GDM1 (cell line): ENCODE measurements at regions not wholly inside any gene's neighbourhood (a gene's known extent, or its start where the extent isn't known, plus 50 kb on each side); places are given as distances from the start of the nearest gene placed in this dataset.
"Not testable (repeated sequence)": the region's sequence is repeated elsewhere in the genome, so short reads cannot be mapped to it uniquely, and the experiment has no call there.

Experiments used
- DNase-seq: peaks from one replicate; lab custom pipeline; 2025; lab: John Stamatoyannopoulos, UW

DNA sequence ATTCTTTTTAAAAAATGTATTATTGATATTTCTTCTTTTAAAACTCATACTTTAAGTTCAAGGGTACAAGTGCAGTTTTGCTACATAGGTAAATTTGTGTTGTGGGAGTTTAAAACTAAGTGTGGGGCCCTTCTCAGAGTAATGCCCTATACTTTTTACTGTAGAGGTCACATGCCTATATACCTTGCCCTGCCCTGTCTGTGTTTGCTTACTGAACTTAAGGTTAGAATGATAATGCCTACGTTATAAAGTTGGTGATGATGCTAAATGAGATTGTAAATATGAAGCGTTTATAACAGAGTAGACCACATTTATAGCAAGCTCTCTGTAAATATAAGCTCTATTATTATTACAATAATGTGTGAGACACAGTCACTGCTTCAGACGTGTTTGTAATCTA, 261.9 kb downstream of the RASSF9 start:
- DNase-seq = no peak

GRCh38 chr12:85575120-85576096, 260.8 kb downstream of the RASSF9 start:
- peak; percentile 1 for DNase-seq

GRCh38 chr12:85580562-85581168, 255.5 kb downstream of the RASSF9 start:
- DNase-seq = no peak

DNA sequence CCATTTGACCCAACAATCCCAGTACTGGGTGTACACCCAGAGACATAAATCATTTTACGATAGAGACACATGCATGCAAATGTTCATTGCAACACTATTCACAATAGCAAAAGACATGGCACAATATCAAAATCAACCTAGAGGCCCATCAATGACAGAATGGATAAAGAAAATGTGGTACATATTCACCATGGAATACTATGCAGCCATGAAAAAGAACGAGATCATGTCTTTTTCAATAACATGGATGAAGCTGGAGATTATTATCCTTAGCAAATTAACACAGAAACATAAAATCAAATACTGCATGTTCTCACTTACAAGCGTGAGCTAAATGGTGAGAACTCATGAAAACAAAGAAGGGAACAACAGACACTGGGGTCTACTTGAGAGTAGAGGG, 249.1 kb downstream of the RASSF9 start:
- no peak for DNase-seq

DNA sequence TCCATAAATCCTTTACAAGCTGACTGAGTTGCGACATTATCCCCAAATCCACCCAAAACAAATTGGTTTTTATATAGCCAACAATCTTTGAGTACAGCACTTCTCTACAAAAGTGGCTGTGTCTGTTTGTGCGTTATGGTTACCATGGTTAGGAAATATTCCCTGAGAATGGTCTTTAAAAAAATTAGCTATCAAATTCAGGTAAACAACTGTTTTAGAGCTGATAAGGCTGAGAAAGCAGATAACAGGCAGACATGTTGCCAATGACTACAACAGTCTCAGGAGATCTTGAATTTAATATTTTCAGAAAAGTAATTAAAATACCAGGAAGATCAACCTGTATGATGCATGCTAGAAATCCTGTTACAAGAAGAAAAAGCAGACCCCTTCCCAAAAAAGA, 248.0 kb downstream of the RASSF9 start:
- no peak for DNase-seq

- no peak for DNase-seq
Measured at GRCh38 chr12:85600841-85601240, 235.4 kb downstream of the RASSF9 start.

- no peak for DNase-seq
Measured at GRCh38 chr12:85603556-85603955, 232.7 kb downstream of the RASSF9 start.

DNA sequence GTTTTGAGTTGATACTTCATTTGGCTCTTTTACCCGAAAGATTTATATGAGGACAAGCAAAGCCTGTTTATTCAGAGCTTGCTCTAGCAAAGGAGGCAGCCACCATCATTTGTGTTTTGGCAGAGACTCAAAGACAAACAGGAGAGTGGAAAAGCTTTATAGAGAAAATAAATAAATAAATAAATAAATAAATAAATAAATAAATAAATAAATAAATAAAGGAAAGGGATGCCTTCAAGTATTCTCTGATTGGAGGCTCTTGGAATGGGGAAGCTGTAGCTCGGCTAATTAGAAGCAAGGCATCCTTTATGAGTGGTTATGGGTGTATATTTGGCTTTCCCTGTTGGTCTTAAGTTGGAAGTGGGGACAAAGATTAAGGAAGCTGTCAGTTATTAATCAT, 229.8 kb downstream of the RASSF9 start:
- no peak for DNase-seq

DNA sequence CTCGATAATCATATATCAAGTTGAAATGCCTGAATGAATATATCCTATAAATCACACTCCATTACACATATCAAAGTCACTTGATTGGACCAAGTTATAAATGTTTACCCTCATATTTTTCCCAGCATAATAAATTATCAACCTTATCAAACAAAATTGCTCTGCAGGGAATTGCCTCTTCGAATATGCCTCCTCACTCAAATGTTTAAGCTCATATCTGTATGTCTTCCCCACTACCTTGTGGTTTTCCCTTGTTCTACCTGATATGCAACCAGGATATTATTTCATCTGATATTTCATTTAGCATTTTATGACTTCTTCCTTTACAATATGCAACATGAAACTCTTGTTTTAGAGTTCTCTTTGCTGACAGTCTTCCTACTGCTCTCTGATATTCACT, 226.4 kb downstream of the RASSF9 start:
- no peak for DNase-seq

- no peak for DNase-seq
Measured at GRCh38 chr12:85610194-85610593, 226.0 kb downstream of the RASSF9 start.

DNA sequence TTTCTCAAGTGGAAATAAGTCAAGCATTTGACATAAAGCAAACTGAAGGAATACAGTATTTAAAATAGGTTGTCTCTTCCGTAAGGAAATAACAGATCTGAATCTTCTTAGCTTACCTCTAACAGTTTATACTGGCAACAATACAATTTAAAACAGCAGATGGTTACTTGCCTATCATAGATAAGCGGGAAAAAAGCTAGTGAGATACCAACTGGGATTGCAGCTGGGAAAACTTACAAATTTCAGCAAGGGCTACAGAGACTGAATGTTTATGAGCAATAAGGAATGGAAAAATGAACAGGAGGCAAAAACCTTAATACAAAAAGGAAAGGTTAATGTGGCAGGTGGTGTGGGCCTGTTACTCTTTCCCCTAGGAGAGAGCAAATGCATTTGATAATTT, 220.0 kb downstream of the RASSF9 start:
- DNase-seq = no peak

- no peak for DNase-seq
Measured at GRCh38 chr12:85617307-85618091, 218.7 kb downstream of the RASSF9 start.

GRCh38 chr12:85621041-85621440, 215.2 kb downstream of the RASSF9 start:
- DNase-seq = no peak

DNA sequence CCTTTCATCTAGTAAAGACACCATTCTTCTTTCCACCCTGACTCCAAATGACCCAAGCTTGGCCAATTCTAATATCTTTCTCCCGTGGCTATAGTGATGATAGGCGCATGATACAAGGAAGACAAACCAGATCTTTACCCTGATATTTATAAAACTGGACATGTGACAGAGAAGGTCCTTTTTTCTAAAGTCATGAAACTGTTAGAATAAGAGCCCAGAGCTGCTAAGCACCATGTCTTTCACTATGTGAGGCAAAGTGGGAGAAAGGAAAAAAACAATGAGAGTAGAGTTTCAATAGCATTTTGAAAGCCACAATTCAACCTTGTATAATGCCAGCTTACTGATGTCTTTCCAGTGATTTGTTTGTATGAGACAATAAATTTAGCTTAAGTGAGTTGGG, 212.4 kb downstream of the RASSF9 start:
- no peak for DNase-seq

DNA sequence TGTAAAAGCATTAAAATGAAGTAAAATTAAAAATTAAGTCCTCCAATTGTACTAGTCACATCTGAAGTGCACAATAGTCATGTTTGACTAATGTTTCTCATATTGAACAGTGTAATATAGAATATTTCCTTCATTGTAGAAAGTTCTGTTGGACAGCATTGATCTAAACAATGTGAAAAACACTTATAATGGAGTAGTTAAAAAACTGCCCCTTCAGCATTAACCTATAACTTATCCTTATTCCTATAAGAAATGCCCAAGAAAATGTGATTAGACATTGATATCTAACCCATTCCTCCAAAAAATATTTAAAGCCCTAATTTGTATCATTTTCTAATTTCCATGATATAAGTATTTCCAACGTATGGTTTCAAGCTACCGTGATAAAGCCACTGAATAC, 210.7 kb downstream of the RASSF9 start:
- DNase-seq = no peak

GRCh38 chr12:85626001-85626783, 210.0 kb downstream of the RASSF9 start:
- no peak for DNase-seq

GRCh38 chr12:85626784-85627171, 209.4 kb downstream of the RASSF9 start:
- DNase-seq = no peak

DNA sequence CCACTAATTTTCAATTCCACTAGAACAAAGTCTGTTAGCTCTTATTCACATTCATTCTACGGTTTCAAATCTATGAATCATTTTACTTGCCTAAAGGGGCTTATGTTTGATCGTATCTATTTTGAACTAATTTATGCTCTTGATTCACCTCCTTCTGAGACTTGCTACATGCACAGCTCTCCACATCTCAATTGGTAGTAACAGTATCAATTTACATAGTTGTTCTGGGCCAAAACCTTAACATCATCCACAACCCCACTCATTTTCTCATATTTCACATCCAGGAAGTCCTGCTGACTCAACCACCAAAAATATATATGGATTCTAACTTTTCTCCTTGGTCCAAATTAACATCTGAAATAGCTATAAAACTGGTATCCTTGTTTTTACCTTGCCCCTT, 208.6 kb downstream of the RASSF9 start:
- no peak for DNase-seq

GRCh38 chr12:85628562-85628961, 207.6 kb downstream of the RASSF9 start:
- not testable (repeated sequence) for DNase-seq

- no peak for DNase-seq
Measured at GRCh38 chr12:85630851-85631250, 205.4 kb downstream of the RASSF9 start.

- no peak for DNase-seq
Measured at GRCh38 chr12:85632390-85632789, 203.8 kb downstream of the RASSF9 start.

- DNase-seq = no peak
Measured at GRCh38 chr12:85633491-85633890, 202.7 kb downstream of the RASSF9 start.
